ENCODE measurements at regions not wholly inside any gene's neighbourhood (a gene's known extent, or its start where the extent isn't known, plus 50 kb on each side); places are given as distances from the start of the nearest gene placed in this dataset.

GRCh38 chr10:10798864-10799192 lies 218.8 kb upstream of the CELF2 start:
- DNase-seq (ENCODE audit: low read depth in 2 of 3, low spot score in 2 of 3), result no peak

GRCh38 chr10:10800961-10801360 lies 216.7 kb upstream of the CELF2 start:
- no peak for DNase-seq (ENCODE audit: low read depth in 2 of 3, low spot score in 2 of 3)

GRCh38 chr10:10803278-10803677 lies 214.4 kb upstream of the CELF2 start:
- DNase-seq (ENCODE audit: low read depth in 2 of 3, low spot score in 2 of 3), result no peak

- no peak for DNase-seq (ENCODE audit: low read depth in 2 of 3, low spot score in 2 of 3)
Observed at GRCh38 chr10:10804061-10804460, 213.6 kb upstream of the CELF2 start.

GRCh38 chr10:10804998-10805740 lies 212.5 kb upstream of the CELF2 start:
- no peak for DNase-seq (ENCODE audit: low read depth in 2 of 3, low spot score in 2 of 3)

GRCh38 chr10:10807106-10807505 lies 210.6 kb upstream of the CELF2 start:
- DNase-seq (ENCODE audit: low read depth in 2 of 3, low spot score in 2 of 3), result no peak

- DNase-seq (ENCODE audit: low read depth in 2 of 3, low spot score in 2 of 3), result no peak
Observed at GRCh38 chr10:10811562-10811961, 206.1 kb upstream of the CELF2 start.

- DNase-seq (ENCODE audit: low read depth in 2 of 3, low spot score in 2 of 3), result no peak
Observed at GRCh38 chr10:10813656-10814055, 204.0 kb upstream of the CELF2 start.

GRCh38 chr10:10814069-10814468 lies 203.6 kb upstream of the CELF2 start:
- no peak for DNase-seq (ENCODE audit: low read depth in 2 of 3, low spot score in 2 of 3)

GRCh38 chr10:10816447-10816846 lies 201.2 kb upstream of the CELF2 start:
- DNase-seq (ENCODE audit: low read depth in 2 of 3, low spot score in 2 of 3), result no peak

- no peak for DNase-seq (ENCODE audit: low read depth in 2 of 3, low spot score in 2 of 3)
Observed at GRCh38 chr10:10817609-10818008, 200.1 kb upstream of the CELF2 start.

GRCh38 chr10:10818082-10818481 lies 199.6 kb upstream of the CELF2 start:
- DNase-seq (ENCODE audit: low read depth in 2 of 3, low spot score in 2 of 3), result no peak

GRCh38 chr10:10819206-10819856 lies 198.3 kb upstream of the CELF2 start:
- DNase-seq (ENCODE audit: low read depth in 2 of 3, low spot score in 2 of 3), result no peak

- no peak for DNase-seq (ENCODE audit: low read depth in 2 of 3, low spot score in 2 of 3)
Observed at GRCh38 chr10:10821926-10822325, 195.7 kb upstream of the CELF2 start.

GRCh38 chr10:10824591-10825148 lies 193.0 kb upstream of the CELF2 start:
- no peak for DNase-seq (ENCODE audit: low read depth in 2 of 3, low spot score in 2 of 3)

GRCh38 chr10:10826125-10826524 lies 191.5 kb upstream of the CELF2 start:
- DNase-seq (ENCODE audit: low read depth in 2 of 3, low spot score in 2 of 3), result no peak

- no peak for DNase-seq (ENCODE audit: low read depth in 2 of 3, low spot score in 2 of 3)
Observed at GRCh38 chr10:10828623-10829022, 189.0 kb upstream of the CELF2 start.

- no peak for DNase-seq (ENCODE audit: low read depth in 2 of 3, low spot score in 2 of 3)
Observed at GRCh38 chr10:10829576-10829975, 188.1 kb upstream of the CELF2 start.

- DNase-seq (ENCODE audit: low read depth in 2 of 3, low spot score in 2 of 3), result no peak
Observed at GRCh38 chr10:10830293-10830986, 187.2 kb upstream of the CELF2 start.

GRCh38 chr10:10831085-10831484 lies 186.6 kb upstream of the CELF2 start:
- DNase-seq (ENCODE audit: low read depth in 2 of 3, low spot score in 2 of 3), result no peak

- no peak for DNase-seq (ENCODE audit: low read depth in 2 of 3, low spot score in 2 of 3)
Observed at GRCh38 chr10:10833955-10834354, 183.7 kb upstream of the CELF2 start.

GRCh38 chr10:10844251-10844650 lies 173.4 kb upstream of the CELF2 start:
- no peak for DNase-seq (ENCODE audit: low read depth in 2 of 3, low spot score in 2 of 3)

Data from activated CD8-positive, alpha-beta memory T cell treated with anti-CD3 and anti-CD28 coated beads for 48 hours (primary cell).